ENCODE measurements at regions not wholly inside any gene's neighbourhood (a gene's known extent, or its start where the extent isn't known, plus 50 kb on each side); places are given as distances from the start of the nearest gene placed in this dataset.

GRCh38 chr6:164275773-164276172, 861.3 kb downstream of the QKI start:
- no peak for DNase-seq

DNA sequence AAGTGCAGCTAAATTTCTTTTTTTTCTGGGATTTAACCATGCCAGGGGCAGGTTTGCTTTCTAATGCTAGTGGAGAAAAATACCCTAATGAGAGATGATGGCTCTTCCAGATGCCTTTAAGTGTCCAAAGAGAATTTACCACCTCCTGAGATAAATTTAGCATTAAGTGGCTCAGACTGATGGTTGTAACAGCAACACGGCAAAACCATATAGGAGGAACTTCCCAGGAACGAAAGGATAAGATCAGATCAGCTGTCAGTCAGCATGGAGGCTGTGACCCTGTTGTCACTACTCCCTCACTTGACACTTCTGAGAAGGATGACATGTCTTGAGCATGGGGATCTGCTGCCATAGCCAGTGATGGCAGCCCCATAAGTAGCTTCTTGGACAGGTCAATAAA, 860.0 kb downstream of the QKI start:
- no peak for DNase-seq

DNA sequence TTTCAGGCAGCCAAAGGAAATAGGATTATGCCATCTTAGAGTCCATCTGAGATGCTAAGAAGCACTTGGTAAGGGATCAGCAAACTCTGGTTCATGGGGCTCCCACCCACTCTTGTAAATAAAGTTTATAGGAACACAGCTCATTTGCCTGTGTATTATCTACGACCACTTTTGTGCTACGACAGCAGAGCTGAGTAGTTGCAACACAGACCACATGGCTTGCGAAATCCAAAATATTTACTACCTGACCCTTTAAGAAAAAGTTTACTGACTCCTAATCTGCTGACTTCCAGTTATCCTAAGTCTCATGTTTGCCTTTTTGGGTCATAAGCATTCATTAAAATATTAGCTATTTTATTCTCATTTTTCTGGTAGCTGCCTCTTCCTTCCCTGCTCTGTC, 859.0 kb downstream of the QKI start:
- DNase-seq = no peak

GRCh38 chr6:164266851-164267250, 852.3 kb downstream of the QKI start:
- no peak for DNase-seq

DNA sequence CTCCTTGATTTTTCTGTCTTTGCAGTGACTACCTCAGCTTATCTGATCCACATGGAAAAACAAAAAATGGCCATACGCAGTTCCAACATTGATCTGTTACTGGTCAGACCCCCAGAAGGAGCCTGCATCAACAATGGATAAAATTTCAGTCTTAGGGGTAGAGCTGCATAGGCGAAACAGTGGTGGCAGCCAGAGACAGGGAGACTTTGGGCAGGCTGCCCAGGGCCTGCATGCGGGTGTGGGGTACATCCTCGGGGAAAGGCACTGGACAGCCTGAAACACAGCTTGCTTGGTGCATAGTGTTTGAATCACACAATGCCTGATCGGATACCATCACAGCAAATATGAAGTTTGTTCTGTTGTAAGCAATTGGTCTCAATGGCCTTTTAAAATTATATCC, 847.8 kb downstream of the QKI start:
- no peak for DNase-seq

- DNase-seq = no peak
These were observed 843.9 kb downstream of the QKI start for GRCh38 chr6:164258421-164258820.

GRCh38 chr6:164252948-164253347, 838.4 kb downstream of the QKI start:
- DNase-seq = no peak

DNA sequence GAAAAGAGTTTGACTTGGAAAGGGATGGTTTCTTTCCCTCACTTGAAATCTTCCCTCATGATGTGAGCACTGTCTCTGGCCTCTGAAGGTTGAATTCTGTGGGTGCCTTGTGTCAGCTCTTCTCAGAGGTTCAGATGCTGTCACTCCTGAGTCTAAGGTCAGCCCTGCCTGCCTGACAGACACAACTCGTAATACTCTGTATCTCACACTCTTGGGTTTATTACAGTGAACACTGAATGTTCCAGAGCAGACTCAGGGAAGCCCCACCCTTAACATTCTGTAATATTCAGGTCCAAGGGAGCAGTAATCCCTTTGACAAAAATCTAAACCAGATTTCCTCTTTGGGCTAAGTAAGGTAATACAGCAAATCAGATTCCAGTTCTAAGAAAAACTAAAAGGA, 837.8 kb downstream of the QKI start:
- no peak for DNase-seq

DNA sequence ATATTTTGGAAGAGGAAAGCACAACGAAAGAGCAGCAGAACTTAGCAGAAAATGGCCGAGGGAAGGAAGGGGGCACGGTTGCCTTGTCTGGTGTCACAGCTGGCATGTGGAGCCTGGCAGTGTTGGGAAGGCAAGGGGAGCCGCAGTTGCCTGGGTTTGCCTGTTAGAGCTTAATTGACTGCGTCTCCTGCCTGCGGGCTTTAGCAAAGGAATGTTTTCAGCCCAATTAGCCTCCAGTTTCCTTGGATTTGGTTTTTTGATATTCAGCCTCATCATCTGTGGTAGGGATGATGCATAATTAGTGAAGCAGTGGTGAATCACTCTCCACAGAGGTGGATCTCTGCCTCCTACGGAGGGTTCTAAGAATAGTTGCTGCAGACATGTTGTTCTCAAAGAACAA, 832.6 kb downstream of the QKI start:
- no peak for DNase-seq

DNA sequence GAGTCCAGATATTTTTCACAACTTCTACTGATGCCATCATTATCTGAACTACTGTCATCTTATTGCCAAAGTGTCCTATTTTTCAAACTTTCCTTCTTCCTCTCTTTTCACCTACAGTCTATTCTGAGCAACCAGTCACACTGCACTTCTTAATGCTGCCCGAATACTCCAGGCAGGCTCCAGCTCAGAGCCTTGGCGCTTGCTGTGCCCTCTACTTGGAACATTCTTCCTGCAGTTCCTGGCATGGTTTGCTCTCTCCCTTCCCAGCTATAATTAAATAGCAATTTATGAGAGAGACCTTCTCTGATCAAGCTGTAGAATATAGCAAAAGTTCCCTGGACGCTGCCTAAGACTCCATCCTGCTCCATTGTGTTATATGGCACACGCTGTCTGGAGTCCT, 831.6 kb downstream of the QKI start:
- no peak for DNase-seq

DNA sequence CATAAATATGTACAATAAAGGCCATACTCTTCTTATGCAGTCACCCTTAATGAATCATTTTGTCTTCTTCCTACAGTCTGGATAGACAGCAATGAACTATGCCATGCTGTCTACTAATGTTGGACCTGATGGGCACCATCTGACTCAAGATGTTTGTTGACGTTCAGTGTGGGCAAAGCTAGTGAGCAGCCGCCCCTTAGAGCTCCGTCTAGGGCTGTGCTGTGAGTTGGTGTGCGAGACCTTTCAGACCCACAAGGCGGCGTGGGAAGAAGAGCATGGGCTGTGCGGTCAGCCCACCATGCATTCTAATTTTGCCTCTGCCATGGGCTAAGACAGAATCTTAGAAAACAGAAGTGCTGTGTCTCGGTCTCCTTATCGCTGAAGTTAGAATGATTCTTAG, 829.4 kb downstream of the QKI start:
- DNase-seq = no peak

DNA sequence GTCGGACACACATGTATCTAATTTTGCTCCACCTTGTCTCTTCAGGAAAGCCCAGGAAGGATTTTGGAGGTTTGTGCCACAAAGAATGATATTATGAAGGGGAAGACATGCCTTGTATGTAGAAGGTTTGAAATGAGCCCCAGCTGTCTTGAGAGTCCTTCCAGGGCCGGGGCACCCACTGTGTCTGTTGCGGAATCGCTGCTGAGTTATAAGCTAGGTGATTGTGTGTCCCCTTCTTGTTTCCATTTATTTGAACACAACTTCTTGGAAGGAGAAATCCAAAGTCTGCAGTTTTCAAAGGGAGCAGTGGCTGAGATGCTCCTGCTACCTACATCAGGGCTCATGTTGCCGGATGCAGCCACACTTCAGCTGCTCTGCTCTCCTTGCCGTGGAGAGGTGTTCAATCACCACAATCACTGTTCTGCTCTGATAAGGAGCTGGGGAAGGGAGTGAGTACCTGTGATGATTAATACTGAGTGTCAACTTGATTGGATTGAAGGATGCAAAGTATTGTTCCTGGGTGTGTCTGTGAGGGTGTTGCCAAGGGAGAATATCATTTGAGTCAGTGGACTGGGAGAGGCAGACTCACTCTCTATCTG, 828.6 kb downstream of the QKI start:
- no peak for DNase-seq

GRCh38 chr6:164230804-164231203, 816.3 kb downstream of the QKI start:
- no peak for DNase-seq

DNA sequence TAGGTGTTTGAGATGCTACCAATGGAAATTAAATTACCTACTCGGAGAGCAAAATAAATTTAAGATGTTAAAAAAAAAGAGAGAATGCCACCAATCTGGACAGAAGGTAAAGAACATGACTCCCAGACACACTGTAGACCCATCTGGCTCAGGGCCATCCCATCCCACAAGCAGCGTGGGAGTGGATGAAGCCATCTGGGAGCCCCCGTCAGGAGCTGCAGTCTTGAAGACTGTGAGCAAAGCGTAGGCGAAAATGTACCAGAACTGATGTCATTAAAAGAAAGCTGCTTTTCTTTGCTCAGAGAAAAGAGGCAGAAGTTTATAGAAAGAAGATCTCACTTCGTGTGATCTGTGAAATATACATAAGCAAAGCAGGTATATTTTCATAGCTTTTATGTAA, 815.7 kb downstream of the QKI start:
- DNase-seq = no peak

DNA sequence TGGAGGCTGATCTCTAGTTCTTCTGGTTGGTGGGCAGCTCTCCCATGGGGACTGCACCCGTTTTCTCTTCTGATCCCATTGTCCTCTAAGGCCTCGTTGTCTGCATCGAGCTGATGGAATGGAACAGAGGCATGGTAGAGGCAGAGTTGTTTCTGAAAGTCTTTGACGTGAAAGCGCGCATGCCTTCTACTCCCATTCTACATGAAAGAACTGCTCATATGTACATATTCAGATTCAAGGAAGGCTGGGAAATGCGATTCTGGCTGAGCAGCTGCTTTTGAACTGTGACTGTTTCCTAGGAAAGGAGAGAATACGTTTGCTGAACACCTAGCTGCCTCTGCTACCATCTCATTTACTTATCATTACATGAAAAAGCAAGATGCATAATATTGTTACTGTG, 815.2 kb downstream of the QKI start:
- DNase-seq = no peak

GRCh38 chr6:164227952-164228522, 813.5 kb downstream of the QKI start:
- no peak for DNase-seq

GRCh38 chr6:164216839-164217238, 802.3 kb downstream of the QKI start:
- no peak for DNase-seq

DNA sequence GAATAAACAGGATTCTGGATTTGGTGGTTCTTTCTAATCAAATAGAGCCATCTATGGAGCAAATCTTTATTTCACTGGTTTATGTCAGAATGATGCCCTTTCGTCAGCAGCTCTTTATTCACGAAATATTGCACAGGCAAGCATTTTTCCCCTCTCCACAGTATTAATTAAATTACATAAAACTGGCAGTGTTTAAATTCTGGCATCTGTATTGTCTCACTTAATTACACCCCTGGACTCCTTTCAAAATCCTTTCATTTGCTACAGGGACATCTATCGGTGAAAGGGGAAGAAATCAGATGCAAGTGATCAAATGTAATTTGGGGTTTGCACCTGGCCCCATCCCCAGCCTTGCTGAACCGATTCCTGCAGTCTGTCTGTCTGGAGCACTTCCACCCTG, 801.9 kb downstream of the QKI start:
- no peak for DNase-seq

GRCh38 chr6:164214066-164214465, 799.5 kb downstream of the QKI start:
- no peak for DNase-seq

DNA sequence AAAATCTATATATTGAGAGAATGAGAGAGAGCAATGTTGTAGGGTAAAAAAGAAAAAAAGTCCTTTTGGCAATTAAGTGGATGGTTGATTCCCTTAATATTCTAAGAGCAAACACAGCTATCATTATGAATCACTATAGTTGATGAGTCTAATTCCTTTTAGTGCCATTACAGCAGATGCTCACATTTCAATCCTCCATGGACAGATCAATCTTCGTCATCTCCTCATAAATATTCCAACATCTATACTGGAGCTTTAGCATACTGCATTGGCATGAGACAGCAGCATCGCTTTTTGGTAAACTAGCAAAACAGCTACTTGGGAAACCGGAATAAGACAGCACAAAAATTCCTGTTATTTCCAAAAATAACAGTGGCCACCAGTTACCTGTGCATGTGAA, 796.7 kb downstream of the QKI start:
- no peak for DNase-seq

DNA sequence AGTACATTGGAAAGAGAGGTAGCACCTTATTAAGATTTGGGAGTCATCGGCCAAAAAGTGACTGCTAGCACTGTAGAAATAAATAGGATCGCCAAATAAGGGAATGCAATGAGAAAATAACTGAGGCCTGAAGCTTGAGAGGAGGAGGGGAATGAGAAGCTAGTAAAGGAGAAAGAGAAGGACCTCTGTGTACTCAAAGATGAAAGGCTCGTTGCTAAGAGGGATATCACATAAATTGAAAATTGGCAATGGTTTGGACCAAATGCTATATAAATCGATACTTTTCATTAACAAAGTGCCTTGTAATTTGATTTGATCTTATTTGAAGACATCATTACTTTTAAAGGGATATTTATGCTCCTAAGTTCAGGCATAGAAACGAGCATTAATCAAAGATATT, 796.3 kb downstream of the QKI start:
- no peak for DNase-seq

DNA sequence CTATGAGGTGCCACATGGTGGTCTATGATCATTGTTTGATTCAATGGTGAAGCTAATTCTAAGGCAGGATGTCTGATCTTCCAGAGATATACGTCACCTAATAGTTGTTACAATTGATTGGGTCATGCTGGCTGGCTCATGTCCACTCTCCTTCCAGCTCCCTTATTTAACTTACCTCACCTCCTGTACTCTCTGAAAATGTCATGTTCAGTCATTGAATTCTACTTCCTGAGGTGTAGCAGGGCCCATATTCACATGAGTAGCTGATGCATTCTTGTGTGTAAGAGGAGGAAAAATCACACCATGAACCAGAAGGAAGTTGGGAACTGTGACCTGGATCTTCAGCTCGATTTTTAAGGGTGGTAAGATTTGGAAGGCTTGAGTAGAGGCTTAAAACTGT, 795.8 kb downstream of the QKI start:
- DNase-seq = no peak

DNA sequence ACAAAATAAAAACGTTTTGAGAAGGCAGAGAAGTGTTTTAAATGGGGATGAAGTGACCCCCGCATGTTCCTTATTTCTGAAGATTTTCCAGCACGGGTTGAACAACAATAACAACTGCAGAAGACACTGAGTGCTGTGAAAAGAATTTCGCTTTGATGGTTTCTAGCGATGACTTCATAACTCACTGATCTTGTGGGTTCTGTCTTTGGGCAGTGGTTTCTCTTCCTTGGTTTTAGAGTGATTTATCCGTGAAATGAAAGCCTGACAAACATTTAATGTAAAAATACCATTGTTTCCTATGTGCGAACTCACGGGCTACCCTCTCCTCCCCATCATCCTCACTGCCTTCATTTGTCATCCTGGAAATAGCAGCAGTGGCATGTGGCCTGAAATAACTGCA, 793.9 kb downstream of the QKI start:
- no peak for DNase-seq

DNA sequence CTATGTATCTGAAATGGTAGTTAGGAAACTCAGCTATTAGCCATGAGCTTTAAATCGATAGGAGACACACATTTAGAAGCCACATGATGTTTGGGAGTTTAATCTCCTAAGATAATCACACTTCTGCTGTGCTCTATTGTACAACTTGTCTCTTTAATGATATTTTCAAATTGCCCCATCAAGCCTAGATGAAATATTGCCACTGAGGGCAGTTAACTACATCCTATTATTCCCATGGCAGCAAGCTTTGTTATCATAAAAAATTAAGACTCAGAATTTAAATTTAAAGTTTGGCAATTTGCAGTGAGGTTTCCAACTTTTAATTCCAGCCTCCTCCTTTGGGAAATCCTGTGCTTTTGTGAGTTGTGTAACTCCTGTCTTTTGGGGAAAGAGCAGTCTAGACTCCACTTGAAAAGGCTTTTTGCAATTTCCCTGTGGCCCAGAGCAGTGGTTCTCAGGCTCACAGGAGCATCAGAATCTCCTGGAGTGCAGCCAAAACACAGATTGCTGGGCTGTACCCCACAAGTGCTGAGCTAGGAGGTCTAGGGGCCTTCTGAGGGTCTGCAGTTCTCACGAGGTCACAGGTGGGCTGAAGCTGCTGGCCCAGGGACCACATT, 792.4 kb downstream of the QKI start:
- DNase-seq = no peak

DNA sequence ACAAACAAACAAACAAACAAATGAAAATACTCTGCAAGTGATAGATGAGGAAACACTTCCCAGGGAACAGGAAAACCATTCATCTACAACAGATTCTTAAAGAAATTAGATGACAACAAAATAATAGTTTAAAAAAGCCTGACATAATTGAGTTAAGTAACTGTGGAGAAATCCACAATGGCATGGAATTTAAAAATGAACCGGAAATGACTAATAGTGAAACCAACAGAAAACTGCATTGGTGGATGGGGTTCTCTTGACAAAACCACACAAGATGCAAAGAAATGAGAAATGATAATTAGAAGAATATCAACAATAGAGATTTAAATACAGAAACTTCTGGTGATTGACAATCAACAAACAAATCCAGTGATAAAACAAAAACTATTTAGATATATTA, 785.6 kb downstream of the QKI start:
- no peak for DNase-seq
